ENCODE measurements at regions not wholly inside any gene's neighbourhood (a gene's known extent, or its start where the extent isn't known, plus 50 kb on each side); places are given as distances from the start of the nearest gene placed in this dataset.
"Not testable (repeated sequence)": the region's sequence is repeated elsewhere in the genome, so short reads cannot be mapped to it uniquely, and the experiment has no call there.

DNA sequence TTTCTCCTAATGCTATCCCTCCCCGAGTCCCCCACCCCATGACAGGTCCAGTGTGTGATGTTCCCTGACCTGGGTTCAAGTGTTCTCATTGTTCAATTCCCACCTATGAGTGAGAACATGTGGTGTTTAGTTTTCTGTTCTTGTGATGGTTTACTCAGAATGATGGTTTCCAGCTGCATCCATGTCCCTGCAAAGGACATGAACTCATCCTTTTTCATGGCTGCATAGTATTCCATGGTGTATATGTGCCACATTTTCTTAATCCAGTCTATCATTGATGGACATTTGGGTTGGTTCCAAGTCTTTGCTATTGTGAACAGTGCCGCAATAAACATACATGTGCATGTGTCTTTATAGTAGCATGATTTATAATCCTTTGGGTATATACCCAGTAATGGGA is 90.5 kb upstream of the HS3ST4 start:
- not testable (repeated sequence) for TF ChIP-seq EZH2 (IDR thresholded peaks at IDR 0.05; ENCODE audit: low read depth, unreplicated experiment); POLR2AphosphoS5 (IDR thresholded peaks at IDR 0.05; ENCODE audit: low read depth)
- TF ChIP-seq, protein P1, sequence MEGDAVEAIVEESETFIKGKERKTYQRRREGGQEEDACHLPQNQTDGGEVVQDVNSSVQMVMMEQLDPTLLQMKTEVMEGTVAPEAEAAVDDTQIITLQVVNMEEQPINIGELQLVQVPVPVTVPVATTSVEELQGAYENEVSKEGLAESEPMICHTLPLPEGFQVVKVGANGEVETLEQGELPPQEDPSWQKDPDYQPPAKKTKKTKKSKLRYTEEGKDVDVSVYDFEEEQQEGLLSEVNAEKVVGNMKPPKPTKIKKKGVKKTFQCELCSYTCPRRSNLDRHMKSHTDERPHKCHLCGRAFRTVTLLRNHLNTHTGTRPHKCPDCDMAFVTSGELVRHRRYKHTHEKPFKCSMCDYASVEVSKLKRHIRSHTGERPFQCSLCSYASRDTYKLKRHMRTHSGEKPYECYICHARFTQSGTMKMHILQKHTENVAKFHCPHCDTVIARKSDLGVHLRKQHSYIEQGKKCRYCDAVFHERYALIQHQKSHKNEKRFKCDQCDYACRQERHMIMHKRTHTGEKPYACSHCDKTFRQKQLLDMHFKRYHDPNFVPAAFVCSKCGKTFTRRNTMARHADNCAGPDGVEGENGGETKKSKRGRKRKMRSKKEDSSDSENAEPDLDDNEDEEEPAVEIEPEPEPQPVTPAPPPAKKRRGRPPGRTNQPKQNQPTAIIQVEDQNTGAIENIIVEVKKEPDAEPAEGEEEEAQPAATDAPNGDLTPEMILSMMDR (conservative IDR thresholded peaks at IDR 0.05; ENCODE audit: low read depth in 2 of 2) = not testable (repeated sequence)
- TF ChIP-seq, protein P2, sequence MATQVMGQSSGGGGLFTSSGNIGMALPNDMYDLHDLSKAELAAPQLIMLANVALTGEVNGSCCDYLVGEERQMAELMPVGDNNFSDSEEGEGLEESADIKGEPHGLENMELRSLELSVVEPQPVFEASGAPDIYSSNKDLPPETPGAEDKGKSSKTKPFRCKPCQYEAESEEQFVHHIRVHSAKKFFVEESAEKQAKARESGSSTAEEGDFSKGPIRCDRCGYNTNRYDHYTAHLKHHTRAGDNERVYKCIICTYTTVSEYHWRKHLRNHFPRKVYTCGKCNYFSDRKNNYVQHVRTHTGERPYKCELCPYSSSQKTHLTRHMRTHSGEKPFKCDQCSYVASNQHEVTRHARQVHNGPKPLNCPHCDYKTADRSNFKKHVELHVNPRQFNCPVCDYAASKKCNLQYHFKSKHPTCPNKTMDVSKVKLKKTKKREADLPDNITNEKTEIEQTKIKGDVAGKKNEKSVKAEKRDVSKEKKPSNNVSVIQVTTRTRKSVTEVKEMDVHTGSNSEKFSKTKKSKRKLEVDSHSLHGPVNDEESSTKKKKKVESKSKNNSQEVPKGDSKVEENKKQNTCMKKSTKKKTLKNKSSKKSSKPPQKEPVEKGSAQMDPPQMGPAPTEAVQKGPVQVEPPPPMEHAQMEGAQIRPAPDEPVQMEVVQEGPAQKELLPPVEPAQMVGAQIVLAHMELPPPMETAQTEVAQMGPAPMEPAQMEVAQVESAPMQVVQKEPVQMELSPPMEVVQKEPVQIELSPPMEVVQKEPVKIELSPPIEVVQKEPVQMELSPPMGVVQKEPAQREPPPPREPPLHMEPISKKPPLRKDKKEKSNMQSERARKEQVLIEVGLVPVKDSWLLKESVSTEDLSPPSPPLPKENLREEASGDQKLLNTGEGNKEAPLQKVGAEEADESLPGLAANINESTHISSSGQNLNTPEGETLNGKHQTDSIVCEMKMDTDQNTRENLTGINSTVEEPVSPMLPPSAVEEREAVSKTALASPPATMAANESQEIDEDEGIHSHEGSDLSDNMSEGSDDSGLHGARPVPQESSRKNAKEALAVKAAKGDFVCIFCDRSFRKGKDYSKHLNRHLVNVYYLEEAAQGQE (IDR thresholded peaks at IDR 0.05; ENCODE audit: unreplicated experiment) = not testable (repeated sequence)

Measured in GM23338 (cell line).